ENCODE measurements at regions not wholly inside any gene's neighbourhood (a gene's known extent, or its start where the extent isn't known, plus 50 kb on each side); places are given as distances from the start of the nearest gene placed in this dataset.

DNA sequence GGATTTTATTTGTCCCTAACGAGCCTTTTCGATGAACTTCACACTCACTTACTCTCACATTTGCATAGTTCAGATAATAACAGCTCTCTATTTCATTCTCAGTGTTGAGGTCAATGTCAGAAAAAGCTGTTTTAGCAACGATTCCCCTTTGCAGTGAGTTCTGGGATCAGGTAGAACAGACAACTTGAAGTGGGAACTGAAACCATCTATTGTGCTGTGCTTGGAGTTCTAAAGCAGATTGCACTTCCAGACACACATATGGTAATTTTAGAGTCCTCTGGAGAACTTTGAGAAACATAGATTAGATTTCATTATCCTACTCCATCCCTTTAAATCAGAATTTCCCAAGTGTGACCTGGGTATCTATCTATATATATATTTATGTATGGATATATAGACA is 124.6 kb upstream of the BLID start:
- TF ChIP-seq POLR2A (IDR thresholded peaks at IDR 0.05) (no peak), CTCF (IDR thresholded peaks at IDR 0.05) (no peak), POLR2AphosphoS5 (IDR thresholded peaks at IDR 0.05; ENCODE audit: insufficient read depth in 1 of 2, low read depth in 1 of 2) (no peak)

Data from vagina (tissue), 2 donors.